ENCODE measurements at regions not wholly inside any gene's neighbourhood (a gene's known extent, or its start where the extent isn't known, plus 50 kb on each side); places are given as distances from the start of the nearest gene placed in this dataset.

DNA sequence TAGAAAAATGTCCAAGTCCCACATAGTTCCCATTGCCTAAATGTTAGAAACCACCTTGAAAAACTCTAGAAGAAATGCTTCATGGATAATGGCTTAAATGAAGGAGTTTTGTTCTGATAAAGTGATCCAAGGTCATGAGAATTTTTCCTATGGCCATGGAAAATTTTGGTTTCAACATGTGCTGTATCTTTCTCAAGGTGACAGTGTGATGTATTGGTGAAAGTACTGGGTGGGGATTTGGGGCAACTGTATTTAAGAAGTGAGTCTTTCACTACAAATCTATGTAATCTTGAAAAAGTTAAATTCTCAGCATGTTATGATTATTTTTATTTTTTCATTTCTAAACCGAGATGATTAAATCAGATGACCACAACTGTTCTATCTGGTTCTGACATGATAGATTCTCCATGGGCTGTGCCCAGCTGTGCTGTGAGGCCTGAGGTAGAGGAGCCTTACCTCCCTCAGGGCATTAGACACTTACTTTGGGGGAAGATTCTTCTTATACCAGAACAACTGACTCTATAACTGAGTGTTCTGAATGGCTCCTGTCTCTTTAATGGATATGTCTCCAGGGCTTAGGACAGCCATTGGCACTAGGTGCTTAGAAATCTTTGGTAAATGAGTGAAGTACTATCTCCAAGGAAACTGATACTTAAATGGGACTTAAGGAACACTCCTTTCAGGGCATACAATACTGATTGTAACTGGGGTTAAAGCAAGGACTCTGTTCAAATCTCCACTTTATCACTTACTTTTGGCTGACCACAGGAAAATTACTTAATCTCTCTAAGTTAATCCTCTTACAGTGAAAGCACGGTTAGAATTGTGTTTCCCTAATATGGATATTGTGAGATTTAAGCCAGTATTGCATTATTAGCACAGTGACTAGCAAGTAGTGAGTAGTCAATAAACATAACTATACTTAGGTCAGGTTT lies 397.4 kb upstream of the MEF2C start:
- DNase-seq = no peak

DNA sequence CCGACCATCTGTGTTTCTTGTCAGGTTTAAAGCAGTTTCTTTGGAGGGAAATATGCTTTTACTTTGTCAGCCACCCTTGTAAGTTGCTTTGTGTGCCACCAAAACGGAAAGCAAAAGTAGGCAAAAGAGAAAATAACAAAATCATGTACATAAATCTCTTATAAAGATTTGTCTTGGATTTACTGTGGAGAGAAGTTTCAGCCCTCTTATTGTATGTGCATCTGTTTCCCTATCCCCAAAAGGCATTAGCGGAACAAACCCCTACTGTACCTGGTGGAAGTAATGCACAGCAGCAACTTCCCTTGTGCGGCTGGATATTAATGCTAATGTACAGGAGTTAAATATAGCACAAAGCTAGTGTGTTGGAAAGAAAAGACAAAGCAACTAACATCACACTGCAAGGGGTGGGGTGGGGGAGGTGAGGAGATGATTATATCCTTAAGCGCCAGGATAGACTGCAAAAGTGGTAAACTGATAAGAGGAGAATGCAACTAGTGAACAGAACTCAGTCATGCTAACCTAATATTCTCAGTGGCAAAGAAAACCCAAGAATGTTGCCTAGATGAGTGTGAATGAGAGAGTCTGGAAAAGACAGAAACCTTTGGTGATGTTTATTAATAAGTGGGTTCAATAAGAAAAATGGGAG lies 396.5 kb upstream of the MEF2C start:
- DNase-seq = no peak

DNA sequence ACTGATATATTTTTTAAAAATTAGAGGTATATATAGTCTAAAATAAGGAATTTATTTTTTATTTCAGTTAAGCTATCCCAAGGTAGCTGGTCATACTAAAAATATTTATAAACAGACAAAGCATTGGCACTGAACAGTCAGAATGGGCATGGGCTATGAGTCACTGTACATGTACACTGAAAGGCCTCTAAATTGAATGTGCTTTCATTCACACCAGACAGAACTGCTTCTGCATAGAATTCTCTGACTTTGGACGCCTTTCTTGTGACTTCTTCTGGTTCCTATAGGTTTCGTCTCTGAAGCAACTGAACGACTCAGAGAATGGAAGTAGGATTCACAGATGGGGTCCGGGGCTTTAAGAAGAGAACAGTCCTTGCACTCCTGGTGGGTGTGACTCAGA lies 394.8 kb upstream of the MEF2C start:
- DNase-seq = no peak

DNA sequence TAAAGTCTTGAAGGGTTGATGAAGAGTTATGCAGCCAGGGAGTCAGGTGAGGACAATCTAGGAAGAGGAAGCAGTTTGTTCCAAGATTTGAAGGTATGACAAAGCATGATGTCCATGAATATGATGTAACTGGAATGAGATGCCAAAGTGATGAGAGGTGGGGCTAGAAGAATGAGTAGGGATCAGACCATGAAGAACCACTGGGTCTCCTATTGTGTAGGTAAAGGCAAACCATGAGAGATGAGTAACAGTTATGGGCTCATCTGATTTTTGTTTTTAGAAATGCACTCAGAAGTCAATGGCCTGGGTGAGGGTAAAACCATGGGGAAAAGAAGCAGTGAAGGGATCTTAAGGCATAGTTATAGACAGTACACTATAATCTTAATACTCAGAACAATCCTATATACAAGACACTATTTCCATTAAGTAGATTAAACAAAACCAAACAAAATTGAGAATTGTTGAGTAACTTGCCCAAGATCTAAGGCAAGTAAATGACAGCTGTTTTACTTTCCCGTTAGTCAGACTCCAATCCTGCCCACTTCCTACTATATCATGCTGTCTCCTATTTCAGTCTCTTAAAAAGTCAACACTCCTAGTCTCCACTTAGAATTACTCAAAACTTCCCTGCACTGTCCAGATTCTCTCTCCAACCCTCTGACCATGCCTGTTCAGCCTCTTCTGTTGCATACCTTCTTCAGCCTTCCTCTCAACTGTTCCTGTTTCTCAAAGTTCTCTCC lies 393.8 kb upstream of the MEF2C start:
- DNase-seq = no peak

DNA sequence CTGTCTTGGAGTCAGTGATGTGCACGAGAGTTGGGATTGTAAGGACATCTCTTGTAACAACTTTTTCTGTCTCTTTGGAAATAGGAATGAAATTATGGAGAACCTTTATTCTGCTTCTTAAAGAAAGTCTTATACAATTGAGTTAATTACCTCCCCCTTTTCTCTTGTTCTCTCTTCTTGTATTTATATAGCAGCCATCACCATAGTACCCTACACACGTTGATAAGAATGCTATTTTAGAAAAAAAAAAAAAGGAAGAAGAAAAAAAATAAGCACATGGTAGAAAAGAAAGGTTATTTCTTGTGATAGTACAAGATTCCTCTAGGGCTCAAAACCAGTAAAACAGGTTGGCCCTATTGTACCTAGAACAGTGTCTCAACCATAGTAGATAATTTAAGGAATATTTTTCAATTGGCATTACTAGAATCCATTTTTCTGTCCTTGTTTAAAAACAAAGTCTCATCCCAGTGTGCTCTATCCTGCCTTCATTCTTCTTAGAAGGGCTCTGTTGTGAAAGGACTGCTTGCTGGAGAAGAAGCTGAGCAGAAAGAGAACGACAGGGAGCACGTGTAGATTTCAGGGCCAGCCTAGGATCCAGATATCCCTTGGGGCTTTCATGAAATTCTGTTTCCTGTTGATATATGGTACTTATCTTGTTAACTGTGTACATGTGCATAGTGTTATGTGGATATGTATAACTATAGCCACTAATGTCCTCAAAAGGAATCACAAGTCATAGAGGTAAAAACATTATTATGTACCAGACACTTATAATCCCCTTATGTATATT lies 392.3 kb upstream of the MEF2C start:
- no peak for DNase-seq

DNA sequence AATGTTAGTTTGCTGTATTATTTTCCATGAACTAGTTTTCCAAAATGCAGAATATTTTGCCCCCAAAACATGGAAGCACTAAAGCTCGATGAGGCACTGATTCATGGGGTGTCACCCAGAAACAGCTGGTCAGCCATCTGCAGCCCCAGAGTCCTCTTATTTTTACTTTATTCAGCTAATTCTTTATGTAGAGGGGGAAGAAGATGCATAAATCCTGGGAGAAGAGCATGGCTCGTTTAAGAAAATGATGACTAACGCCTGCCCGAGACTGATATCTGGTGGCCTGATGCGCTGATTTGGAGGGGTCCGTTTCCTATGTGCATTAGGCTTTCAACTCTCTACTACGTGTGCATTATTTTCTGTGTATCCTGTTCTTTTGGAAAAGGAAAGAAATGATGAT lies 390.3 kb upstream of the MEF2C start:
- no peak for DNase-seq

DNA sequence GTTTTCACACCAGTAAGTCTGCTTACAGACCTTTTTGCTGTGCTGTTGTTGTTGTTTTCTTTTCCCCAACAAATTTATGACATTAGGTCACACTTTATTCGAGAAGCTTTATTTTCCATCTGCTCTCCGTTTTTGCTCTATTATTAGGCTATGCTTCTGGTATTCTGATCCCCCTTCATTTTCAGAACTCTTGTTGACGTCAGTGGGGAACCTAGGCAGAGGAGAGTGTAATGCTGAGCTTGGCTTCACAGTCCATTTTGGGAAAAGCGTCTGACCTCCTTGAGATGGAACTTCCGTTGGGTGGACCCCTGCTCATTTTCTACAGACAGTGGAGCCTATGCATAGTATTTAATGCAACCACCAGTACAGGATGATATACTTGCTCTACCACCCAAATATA lies 387.9 kb upstream of the MEF2C start:
- DNase-seq = no peak

DNA sequence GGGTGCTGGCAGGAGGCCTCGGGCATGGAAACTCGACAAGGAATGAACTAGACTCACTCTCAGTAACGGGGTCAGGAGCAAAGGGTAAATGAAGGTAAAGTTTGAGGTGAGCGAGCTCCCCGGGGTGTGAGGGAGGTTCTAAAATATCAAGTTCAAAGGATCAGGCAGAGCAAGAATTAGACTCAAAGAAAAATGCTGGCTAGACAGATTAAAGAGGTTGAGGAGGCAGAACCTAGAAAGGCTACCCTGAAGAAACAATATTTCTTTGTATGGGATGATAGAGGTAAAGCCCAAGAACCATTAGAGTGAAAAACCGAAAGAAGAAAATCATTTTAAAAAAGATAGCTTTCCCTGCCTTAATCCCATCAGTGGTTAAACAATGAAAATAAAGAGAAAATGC lies 386.7 kb upstream of the MEF2C start:
- no peak for DNase-seq

DNA sequence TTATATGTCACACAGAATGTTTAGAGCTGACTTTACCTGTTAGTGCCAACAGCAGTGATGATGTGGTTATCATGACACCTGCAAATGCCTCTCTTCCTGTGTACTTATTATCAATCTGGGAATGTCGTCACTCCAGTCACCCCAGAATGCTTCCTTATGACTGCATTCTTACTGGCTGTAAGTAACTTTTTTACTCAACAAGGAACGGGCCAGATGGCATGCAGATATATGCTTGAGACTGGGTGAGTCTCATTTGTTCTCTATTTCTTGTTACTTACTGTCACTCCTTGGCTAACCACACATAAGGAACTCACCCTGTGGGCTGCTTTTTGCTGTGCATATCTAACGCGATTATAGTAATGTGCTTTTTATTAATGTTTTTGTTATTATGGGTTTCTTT lies 385.5 kb upstream of the MEF2C start:
- no peak for DNase-seq

DNA sequence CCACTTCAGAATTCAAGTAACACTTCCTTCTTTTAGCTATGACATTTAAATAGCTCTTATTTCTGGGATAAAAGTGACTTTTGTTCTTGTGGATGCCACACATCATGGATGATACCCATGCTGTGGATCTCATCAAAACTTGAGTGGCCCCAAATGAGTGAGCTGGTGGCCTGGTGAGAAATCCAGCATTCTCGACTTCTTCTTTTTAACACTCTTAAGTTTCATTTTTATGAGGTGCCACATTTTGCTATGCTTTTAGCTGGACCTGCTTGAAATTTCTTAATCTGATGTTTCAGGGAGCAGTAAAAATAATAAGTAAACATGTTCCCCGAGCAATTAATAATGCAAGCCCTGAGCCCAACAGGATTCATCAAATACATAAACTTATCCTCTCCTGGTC lies 384.8 kb upstream of the MEF2C start:
- no peak for DNase-seq

DNA sequence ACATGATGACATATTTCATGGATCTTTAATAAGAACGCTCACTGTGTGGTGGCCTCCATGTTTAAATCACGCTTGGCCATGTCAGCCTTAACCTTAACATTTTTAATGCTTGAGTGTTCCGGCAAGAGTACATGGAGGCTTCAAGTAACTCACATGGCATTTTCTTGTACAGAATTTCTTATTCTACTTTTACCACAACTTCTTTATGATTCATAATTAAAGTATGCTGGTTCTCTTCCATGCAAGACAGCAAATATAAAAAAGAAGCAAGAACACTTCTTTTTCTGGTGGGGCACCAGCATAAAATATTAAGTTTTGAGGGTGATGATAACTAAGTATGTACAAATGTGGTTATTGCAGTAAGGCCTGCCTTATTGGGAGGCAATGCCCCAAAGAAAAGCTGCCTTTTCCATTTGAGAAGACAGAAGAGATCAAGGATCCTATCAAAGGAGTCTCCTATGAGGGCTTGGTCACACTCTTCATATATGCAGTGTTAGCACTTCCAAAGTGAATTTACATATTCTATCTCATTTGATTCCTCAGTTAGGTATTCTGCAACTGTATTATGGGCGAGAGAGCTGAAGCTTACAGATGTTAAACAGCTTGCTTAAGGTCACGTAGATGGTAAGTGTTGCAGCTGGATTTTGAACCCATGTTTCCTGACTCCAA lies 382.7 kb upstream of the MEF2C start:
- DNase-seq = no peak

DNA sequence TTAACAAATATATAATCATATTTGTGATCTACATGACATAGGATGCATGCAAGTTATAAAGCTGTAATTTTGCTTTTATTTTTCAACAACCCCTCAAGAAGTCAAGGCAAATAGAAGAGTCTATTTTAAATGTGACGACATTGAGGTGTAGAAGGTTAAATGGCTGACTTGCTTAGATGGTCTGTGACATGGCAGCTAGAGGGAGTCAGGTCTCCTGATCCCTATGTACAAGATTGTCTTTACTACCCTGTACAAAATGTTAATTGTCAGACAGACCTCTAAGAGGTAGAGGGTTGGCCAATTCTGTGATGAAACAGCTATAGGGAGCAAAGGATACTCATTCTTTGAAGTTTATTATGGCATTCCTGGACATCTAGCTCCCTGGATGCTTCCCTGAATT lies 380.9 kb upstream of the MEF2C start:
- DNase-seq = no peak

DNA sequence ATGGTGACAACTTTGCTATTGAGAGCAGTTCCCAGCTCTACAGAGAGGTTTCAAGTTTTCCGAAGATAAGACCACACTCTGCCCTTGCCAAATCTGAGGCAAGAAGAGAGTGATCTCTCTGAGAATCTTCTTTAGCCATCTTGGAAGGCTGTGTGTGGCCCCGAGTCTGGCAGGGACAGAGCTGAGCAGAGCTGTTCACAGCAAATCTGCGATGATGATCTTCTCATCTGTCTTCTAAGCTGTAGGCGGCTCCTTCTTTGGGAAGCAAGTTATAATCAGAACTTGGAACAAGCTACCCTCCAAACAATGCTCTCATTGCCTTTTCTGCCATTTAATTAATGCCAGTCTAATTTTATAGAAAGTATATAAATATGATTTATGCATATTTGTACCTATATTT lies 379.0 kb upstream of the MEF2C start:
- no peak for DNase-seq

DNA sequence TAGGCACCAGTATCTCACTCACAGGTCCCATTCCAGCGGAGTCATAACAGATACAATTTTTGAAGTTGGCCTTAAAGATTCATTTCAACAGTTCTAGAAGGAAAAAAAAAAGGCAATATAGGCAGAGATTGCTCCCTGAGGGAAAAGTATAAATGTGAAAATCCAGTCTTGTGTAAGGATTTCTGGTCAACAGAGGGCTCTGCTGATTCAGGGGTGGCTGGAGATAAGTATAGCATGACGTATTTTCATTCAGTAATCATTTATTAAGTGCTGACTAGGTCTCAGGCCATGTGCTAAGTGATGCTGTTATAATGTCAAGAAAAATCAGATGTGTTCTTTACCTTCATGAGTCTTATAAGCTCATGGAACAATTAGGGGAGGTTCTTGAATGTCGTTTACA lies 377.3 kb upstream of the MEF2C start:
- no peak for DNase-seq

DNA sequence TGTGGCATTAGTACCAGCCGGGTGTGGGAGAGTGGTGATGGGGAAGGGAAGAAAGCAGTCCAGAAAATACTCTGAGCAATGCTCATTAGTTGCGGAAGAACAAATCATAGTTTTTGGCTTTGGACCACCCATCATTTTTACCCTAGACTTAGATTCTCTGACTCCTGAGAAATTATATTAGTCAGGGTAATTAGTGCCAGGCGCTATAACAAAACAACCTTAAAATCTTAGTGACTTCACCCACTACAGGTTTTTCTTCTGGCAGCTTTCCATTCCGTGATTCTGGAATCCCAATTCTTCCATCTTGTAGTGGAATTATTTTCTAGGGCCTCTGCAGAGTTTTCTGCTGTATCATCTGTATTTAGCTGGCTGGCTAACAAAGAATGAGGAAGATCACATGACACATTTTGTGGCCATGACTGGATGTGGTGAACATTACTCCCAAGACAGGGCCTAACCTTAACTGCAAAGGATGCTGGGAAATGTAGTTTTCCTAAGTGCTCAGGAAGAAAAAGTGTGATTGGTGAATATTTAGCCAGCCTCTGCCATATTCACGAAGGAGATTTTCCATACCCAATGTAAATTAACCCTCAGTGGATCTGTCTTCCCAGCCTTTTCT lies 373.0 kb upstream of the MEF2C start:
- no peak for DNase-seq

DNA sequence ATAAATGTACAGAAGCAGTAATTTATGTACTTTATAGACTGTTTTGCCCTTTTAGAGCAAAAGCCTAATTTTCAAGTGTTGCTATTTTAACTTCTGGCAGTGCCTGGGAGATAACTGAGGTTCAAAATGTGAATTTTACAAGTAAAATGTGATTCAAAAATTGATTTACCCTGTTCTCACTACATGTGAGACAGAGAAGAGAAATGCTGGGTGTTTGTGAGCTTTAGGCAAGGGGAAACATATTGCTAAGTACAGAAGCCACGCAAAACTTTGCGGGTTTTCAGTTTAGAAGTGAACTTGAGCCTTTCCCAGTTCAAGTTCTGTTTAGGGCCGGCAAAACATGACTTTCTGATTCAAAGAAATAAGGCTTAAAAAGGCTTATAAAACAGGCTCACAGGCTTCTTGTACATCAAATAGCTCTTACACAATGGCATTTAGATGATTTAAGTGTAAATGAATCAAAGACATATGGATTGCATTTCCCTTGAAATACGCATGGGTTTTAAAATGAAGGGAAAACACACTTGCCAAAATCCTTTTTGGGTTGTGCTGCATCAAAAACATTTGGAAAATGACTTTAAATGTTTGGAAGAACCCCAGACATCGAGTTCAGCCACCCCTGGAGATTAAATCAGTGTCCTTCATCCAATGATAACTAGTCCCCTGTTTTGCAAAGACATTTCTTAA lies 370.8 kb upstream of the MEF2C start:
- no peak for DNase-seq

DNA sequence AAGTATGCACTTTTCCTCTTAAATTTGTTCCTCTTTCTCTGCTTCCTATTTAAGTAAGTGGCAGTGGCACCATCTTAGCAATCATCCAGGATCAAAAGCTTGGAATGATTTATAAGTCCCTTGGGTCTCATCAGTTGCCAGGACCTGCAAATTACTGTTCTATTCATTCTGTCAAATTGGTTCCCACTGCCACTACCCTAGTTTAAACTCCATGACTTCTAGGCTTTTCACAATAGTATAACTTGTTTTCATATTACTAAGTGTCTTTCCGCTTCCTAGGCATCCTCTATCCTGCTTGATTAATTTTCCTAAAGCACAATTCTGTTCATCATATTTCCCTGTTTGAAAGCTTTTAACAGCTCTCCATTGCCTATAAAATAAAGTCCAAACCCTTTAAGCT lies 363.9 kb upstream of the MEF2C start:
- DNase-seq = peak; percentile 64

DNA sequence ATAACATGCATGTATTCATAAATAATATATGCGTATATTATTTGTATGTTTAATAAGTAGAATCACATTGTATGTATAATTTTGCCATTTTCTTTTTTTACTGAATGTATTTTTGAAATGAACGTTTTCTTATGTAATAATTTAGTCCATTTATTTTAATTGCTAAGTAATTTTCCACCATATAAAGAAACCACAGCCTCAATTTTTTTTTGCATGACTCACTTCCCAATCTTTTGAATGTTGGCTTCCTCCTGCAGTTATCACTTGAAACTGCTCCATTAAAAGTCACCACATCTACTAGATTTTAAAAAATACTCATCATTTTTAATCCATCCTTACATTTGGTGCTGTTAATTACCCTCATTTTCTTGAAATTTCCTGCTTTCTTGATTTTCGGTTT lies 363.3 kb upstream of the MEF2C start:
- DNase-seq = no peak

DNA sequence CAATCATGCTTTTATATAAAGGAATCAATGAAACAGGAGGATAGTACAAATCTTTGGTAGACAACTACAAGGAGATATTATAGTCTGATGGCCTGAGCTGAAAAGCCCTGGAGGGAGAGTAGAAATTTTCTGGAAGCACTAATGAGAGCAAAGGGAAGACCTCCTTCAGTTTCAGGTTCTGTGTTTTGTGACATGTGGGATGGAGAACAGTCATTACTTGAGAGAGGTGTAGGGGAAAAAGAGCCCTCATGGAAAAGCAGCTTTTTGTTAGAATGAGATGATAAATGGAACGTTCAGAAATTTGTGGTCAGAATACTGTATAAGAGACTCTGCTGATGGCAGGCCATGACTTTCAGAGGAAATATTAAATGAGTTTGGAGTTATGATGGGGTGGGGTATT lies 360.6 kb upstream of the MEF2C start:
- DNase-seq = no peak

DNA sequence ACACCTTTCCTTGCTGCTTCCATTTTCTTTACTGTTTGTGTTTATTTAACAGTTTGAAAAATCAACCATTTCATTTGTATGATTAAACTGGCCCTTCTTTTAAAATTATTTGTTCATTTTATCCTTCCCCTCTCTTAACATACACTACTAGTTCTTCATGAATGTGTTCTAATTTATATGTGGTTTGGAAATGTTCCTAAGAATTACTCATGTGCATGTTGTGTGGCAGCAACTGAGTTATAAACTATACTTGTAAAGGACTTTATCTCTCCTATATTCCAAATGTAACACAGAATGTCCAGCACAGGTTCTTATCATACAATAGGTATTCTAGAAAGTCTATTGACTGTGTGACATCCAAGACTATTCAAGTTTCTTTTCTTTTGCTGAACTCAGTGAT lies 358.2 kb upstream of the MEF2C start:
- DNase-seq = no peak

DNA sequence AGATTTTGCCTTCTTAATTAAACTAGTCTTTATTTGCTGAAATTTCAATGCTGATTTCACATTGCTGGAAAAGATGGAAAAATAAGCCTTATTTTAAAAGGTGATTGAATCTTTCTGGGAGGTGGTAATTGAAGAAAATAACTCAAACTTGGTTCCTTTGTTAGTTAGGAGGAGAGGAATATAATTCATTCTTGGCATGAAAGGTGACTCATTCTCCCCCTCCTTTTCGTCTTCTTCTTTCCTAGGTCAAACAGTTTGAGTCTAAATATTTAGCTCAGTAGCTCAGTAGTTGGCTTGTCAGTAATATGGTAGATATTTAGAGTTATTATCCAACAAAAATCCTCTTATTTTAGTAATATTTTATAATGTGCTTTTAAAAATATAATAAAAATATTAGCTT lies 353.9 kb upstream of the MEF2C start:
- DNase-seq = no peak
